GM23248 (cell line): ENCODE measurements at regions not wholly inside any gene's neighbourhood (a gene's known extent, or its start where the extent isn't known, plus 50 kb on each side); places are given as distances from the start of the nearest gene placed in this dataset.

Experiments used
- EZH2 ChIP-seq: fragments of 200-600 bp; sonication (generic); IDR thresholded peaks from 2 replicates; pipeline ENCODE4 v1.6.1; 2018; ENCODE audit warnings: antibody characterized with exemption, mild to moderate bottlenecking; ENCODE audit not compliant: insufficient read depth, poor library complexity, severe bottlenecking
- EZH2phosphoT487 ChIP-seq: fragments of 200-600 bp; sonication (generic); IDR thresholded peaks from 2 replicates; pipeline ENCODE4 v1.6.1; 2018; ENCODE audit warnings: antibody characterized with exemption, moderate library complexity, mild to moderate bottlenecking, low read depth; ENCODE audit not compliant: insufficient read depth

DNA sequence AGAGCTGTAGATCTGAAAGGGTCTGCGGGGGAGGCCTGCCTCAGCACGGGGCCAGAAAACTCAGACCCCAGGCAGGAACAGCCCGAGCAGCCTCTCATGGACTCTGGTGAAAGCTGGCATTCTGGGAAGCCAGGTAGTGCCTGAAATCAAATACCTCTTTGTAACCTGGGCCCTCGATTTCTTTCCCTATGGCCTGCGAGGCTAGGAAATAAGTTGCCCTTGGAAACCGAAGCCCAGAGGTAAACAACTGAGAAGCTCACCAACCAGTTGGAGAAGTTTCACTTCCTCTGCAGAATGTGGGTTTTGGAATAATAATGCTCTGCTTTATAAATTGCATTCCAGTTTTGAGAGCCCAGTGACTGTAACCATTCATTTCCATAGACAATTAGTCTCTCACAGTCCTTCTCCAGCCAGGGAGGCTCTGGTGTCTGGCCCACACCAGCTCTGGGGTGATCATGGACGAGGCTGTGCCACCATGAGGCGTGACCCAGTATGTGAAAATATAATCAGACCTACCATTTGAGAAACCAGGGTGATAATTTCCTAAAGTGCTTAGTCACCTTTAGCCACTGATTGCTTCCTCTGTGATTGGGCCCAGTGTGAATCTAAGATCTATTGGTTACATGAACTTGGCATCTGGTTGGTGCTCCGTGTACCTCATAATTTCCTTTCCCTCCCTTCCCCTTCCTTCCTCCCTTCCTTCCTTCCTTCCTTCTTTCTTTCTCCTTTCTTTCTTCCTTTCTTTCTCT, 133.1 kb upstream of the PELI1 start:
- TF ChIP-seq EZH2 (no peak), EZH2phosphoT487 (no peak)
